Calu3 (cell line): ENCODE measurements at regions not wholly inside any gene's neighbourhood (a gene's known extent, or its start where the extent isn't known, plus 50 kb on each side); places are given as distances from the start of the nearest gene placed in this dataset.
A peak's percentile ranks its signal among the peaks of the same experiment; 100 is the strongest.

Experiments used
- BruUV-seq: library from RNA; stranded (reverse); fragments of 400-500 nt; replicated peaks from 2 replicates; lab custom pipeline; 2021; lab: Mats Ljungman, UMichigan
- CTCF ChIA-PET: fragments of 300-600 bp; sonication (Branson Sonifier 250); formaldehyde crosslinking; loops from one replicate; lab custom pipeline; 2022; ENCODE audit warnings: antibody characterized with exemption; lab: Charles Lee
- DNase-seq: peaks from one replicate; pipeline ENCODE4 v3.0.0; 2022
- H3K27ac Mint-ChIP-seq: one replicate; pipeline ENCODE4 v1.8.0; 2022; ENCODE audit warnings: mixed read lengths; ENCODE audit not compliant: unreplicated experiment
- H3K27me3 Mint-ChIP-seq: one replicate; pipeline ENCODE4 v1.8.0; 2022; ENCODE audit warnings: mixed read lengths; ENCODE audit not compliant: unreplicated experiment
- H3K36me3 Mint-ChIP-seq: one replicate; pipeline ENCODE4 v1.8.0; 2022; ENCODE audit warnings: mild to moderate bottlenecking, moderate library complexity, mixed read lengths; ENCODE audit not compliant: insufficient read depth, unreplicated experiment
- H3K4me1 Mint-ChIP-seq: one replicate; pipeline ENCODE4 v1.8.0; 2022; ENCODE audit warnings: mild to moderate bottlenecking, low read depth, mixed read lengths; ENCODE audit not compliant: unreplicated experiment
- H3K4me3 Mint-ChIP-seq: one replicate; pipeline ENCODE4 v1.8.0; 2022; ENCODE audit warnings: mild to moderate bottlenecking, low read depth, moderate library complexity, mixed read lengths; ENCODE audit not compliant: unreplicated experiment
- H3K9me3 Mint-ChIP-seq: one replicate; pipeline ENCODE4 v1.8.0; 2022; ENCODE audit warnings: low read depth, mixed read lengths; ENCODE audit not compliant: unreplicated experiment
- CTCF ChIP-seq: fragments of 200-600 bp; IDR thresholded peaks from one replicate; pipeline ENCODE4 v1.8.0; 2022; ENCODE audit warnings: antibody characterized with exemption; ENCODE audit not compliant: unreplicated experiment
- intact Hi-C: fragments of 100-400 bp; cut with micrococcal nuclease; formaldehyde crosslinking; loops from one replicate; pipeline ENCODE4 v1.10.0; 2022; ENCODE audit not compliant: unreplicated experiment

GRCh38 chr9:107431461-107431860, 58.1 kb downstream of the KLF4 start:
- CTCF ChIA-PET: no interaction called here
- no peak for DNase-seq
- BruUV-seq: no TSS peak
- peaks cover 5% of the 10 kb centered on the region for H3K36me3 Mint-ChIP-seq
- intact Hi-C loops: no loop called here
- H3K4me1 Mint-ChIP-seq: no peaks in the 10 kb centered on the region
- no peaks in the 10 kb centered on the region for H3K27me3 Mint-ChIP-seq
- no peaks in the 10 kb centered on the region for H3K9me3 Mint-ChIP-seq
- H3K4me3 Mint-ChIP-seq: no peak overlapping the region
- no peak for TF ChIP-seq CTCF
- H3K27ac Mint-ChIP-seq: no peak overlapping the region

- H3K9me3 Mint-ChIP-seq: no peaks in the 10 kb centered on the region
- no peak overlapping the region for H3K4me3 Mint-ChIP-seq
- no peaks in the 10 kb centered on the region for H3K27me3 Mint-ChIP-seq
- CTCF ChIA-PET: no interaction called here
- H3K36me3 Mint-ChIP-seq: peaks cover 9% of the 10 kb centered on the region
- DNase-seq: no peak
- intact Hi-C loops: no loop called here
- no TSS peak for BruUV-seq
- no peaks in the 10 kb centered on the region for H3K4me1 Mint-ChIP-seq
- H3K27ac Mint-ChIP-seq: no peak overlapping the region
- TF ChIP-seq CTCF: no peak
Measured at GRCh38 chr9:107430071-107430470, 59.5 kb downstream of the KLF4 start.

GRCh38 chr9:107426126-107426525, 63.4 kb downstream of the KLF4 start:
- no peak for TF ChIP-seq CTCF
- no peak overlapping the region for H3K4me3 Mint-ChIP-seq
- no peak for DNase-seq
- H3K36me3 Mint-ChIP-seq: peaks cover 11% of the 10 kb centered on the region
- BruUV-seq: no TSS peak
- no peak overlapping the region for H3K27ac Mint-ChIP-seq
- intact Hi-C loops: no loop called here
- H3K27me3 Mint-ChIP-seq: no peaks in the 10 kb centered on the region
- no peaks in the 10 kb centered on the region for H3K4me1 Mint-ChIP-seq
- CTCF ChIA-PET: no interaction called here
- no peaks in the 10 kb centered on the region for H3K9me3 Mint-ChIP-seq

- peak; percentile 77 for TF ChIP-seq CTCF
- Mint-ChIP-seq H3K27me3 (no peaks in the 10 kb centered on the region), H3K9me3 (no peaks in the 10 kb centered on the region), H3K4me1 (no peaks in the 10 kb centered on the region), H3K27ac (no peak overlapping the region), H3K4me3 (peak overlapping the region; percentile 36), H3K36me3 (peaks cover 7% of the 10 kb centered on the region)
- CTCF ChIA-PET: interaction anchor here (1.0 kb wide), 1 partner anchor 846 kb away, joined by 3 read pairs; no protein-coding TSS in a partner anchor
- intact Hi-C loops: no loop called here
- BruUV-seq: no TSS peak
- peak; percentile 60 for DNase-seq
Measured at GRCh38 chr9:107425101-107426025, 64.2 kb downstream of the KLF4 start.
